ENCODE measurements at regions not wholly inside any gene's neighbourhood (a gene's known extent, or its start where the extent isn't known, plus 50 kb on each side); places are given as distances from the start of the nearest gene placed in this dataset.

DNA sequence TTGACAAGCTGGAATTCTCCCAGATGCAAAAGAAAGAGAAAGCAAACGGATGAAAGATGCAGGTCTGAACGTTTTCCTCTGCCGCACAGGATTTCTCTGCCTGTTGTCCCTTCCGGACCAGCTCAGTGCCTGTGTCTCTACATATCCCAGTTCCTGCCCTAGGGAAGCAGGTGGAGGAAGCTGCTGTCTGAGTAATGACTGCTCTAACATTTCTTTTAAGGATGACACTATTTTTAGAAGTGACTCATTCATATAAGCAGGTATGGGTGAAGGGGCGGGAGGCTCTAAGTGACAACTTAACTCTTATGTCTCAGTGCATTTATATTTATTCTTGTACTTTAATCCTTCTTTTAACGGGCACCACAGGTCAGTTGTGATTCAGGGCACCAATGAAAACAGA lies 128.8 kb downstream of the SLC24A2 start:
- TF ChIP-seq EZH2 (IDR thresholded peaks at IDR 0.05; ENCODE audit: insufficient read depth, poor library complexity, severe bottlenecking): no peak
- TF ChIP-seq EZH2phosphoT487 (IDR thresholded peaks at IDR 0.05; ENCODE audit: insufficient read depth, low read depth): no peak
